Astrocyte (in vitro differentiated cells and primary cell): ENCODE measurements at regions not wholly inside any gene's neighbourhood (a gene's known extent, or its start where the extent isn't known, plus 50 kb on each side); places are given as distances from the start of the nearest gene placed in this dataset.

ENCODE experiments used
- DNase-seq: peaks from one replicate; pipeline ENCODE4 v3.0.0-alpha.2; 2010; ENCODE audit warnings: low read depth
- FAIRE-seq: peaks from 2 replicates; lab custom pipeline; 2011; peaks lifted over from hg19 to GRCh38; lab: Jason Lieb, UNC
- H2AFZ ChIP-seq: 2 replicates; pipeline ENCODE4 v1.6.0; 2012; ENCODE audit warnings: low read depth, low read length, inconsistent platforms
- H3K27ac ChIP-seq: 2 replicates; pipeline ENCODE4 v1.5.1; 2011; ENCODE audit warnings: low read depth, low read length, inconsistent platforms
- H3K27me3 ChIP-seq: 2 replicates; pipeline ENCODE4 v1.6.0; 2011; ENCODE audit warnings: low read length, inconsistent platforms; ENCODE audit not compliant: insufficient read depth
- H3K36me3 ChIP-seq: 2 replicates; pipeline ENCODE4 v1.5.1; 2011; ENCODE audit warnings: low read length, inconsistent platforms; ENCODE audit not compliant: insufficient read depth
- H3K4me1 ChIP-seq: 2 replicates; pipeline ENCODE4 v1.5.1; 2011; ENCODE audit warnings: low read length, inconsistent platforms; ENCODE audit not compliant: insufficient read depth
- H3K4me2 ChIP-seq: 2 replicates; pipeline ENCODE4 v1.6.0; 2012; ENCODE audit warnings: low read length, inconsistent platforms
- H3K4me3 ChIP-seq: 2 replicates; pipeline ENCODE4 v1.5.1; 2011; ENCODE audit warnings: low read depth, mild to moderate bottlenecking, low read length, inconsistent platforms; ENCODE audit not compliant: insufficient read depth
- H3K79me2 ChIP-seq: 2 replicates; pipeline ENCODE4 v1.6.0; 2012; ENCODE audit warnings: mild to moderate bottlenecking, low read length, inconsistent platforms; ENCODE audit not compliant: insufficient read depth
- H3K9ac ChIP-seq: 2 replicates; pipeline ENCODE4 v1.6.0; 2012; ENCODE audit warnings: mild to moderate bottlenecking, low read length, inconsistent platforms
- H3K9me3 ChIP-seq: 2 replicates; pipeline ENCODE4 v1.5.1; 2012; ENCODE audit warnings: low read depth, mild to moderate bottlenecking, low read length, inconsistent platforms; ENCODE audit not compliant: insufficient read depth
- H4K20me1 ChIP-seq: 2 replicates; pipeline ENCODE4 v1.6.0; 2012; ENCODE audit warnings: low read length, inconsistent platforms; ENCODE audit not compliant: insufficient read depth
- H3K27ac Mint-ChIP-seq: one replicate; pipeline ENCODE4 v1.8.0; 2021; ENCODE audit warnings: mild to moderate bottlenecking, mixed read lengths; ENCODE audit not compliant: unreplicated experiment
- H3K27me3 Mint-ChIP-seq: one replicate; pipeline ENCODE4 v1.8.0; 2021; ENCODE audit warnings: low read depth, mixed read lengths; ENCODE audit not compliant: unreplicated experiment
- H3K36me3 Mint-ChIP-seq: one replicate; pipeline ENCODE4 v1.8.0; 2021; ENCODE audit warnings: low read depth, mixed read lengths; ENCODE audit not compliant: unreplicated experiment
- H3K4me1 Mint-ChIP-seq: one replicate; pipeline ENCODE4 v1.8.0; 2021; ENCODE audit warnings: low read depth, mixed read lengths; ENCODE audit not compliant: unreplicated experiment
- H3K4me3 Mint-ChIP-seq: one replicate; pipeline ENCODE4 v1.8.0; 2021; ENCODE audit warnings: mild to moderate bottlenecking, moderate library complexity, mixed read lengths; ENCODE audit not compliant: unreplicated experiment
- H3K9me3 Mint-ChIP-seq: one replicate; pipeline ENCODE4 v1.8.0; 2021; ENCODE audit warnings: mild to moderate bottlenecking, mixed read lengths; ENCODE audit not compliant: unreplicated experiment
- EZH2 ChIP-seq: IDR thresholded peaks from 2 replicates; pipeline ENCODE4 v1.6.1; 2012; ENCODE audit warnings: mild to moderate bottlenecking, low read length, inconsistent platforms; ENCODE audit not compliant: insufficient read depth
- TF ChIP-seq, protein P1 (sequence below): IDR thresholded peaks from 2 replicates; pipeline ENCODE4 v1.5.1; 2011; ENCODE audit warnings: low read depth, mild to moderate bottlenecking, inconsistent platforms, low read length, moderate library complexity; ENCODE audit not compliant: insufficient read depth

- Mint-ChIP-seq H3K9me3 (peaks cover 3% of the 10 kb centered on the region), H3K4me1 (no peaks in the 10 kb centered on the region), H3K4me3 (no peak overlapping the region), H3K27me3 (no peaks in the 10 kb centered on the region), H3K27ac (no peak overlapping the region), H3K36me3 (no peaks in the 10 kb centered on the region)
- H3K9ac ChIP-seq, result no peak overlapping the region
- H3K79me2 ChIP-seq, result no peaks in the 10 kb centered on the region
- H3K9me3 ChIP-seq, result no peaks in the 10 kb centered on the region
- no peak overlapping the region for H2AFZ ChIP-seq
- no peak for DNase-seq
- no peak for TF ChIP-seq EZH2
- TF ChIP-seq, protein P1, sequence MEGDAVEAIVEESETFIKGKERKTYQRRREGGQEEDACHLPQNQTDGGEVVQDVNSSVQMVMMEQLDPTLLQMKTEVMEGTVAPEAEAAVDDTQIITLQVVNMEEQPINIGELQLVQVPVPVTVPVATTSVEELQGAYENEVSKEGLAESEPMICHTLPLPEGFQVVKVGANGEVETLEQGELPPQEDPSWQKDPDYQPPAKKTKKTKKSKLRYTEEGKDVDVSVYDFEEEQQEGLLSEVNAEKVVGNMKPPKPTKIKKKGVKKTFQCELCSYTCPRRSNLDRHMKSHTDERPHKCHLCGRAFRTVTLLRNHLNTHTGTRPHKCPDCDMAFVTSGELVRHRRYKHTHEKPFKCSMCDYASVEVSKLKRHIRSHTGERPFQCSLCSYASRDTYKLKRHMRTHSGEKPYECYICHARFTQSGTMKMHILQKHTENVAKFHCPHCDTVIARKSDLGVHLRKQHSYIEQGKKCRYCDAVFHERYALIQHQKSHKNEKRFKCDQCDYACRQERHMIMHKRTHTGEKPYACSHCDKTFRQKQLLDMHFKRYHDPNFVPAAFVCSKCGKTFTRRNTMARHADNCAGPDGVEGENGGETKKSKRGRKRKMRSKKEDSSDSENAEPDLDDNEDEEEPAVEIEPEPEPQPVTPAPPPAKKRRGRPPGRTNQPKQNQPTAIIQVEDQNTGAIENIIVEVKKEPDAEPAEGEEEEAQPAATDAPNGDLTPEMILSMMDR, result no peak
- H3K36me3 ChIP-seq, result no peaks in the 10 kb centered on the region
- no peak overlapping the region for H3K27ac ChIP-seq
- no peaks in the 10 kb centered on the region for H4K20me1 ChIP-seq
- no peaks in the 10 kb centered on the region for H3K4me1 ChIP-seq
- no peak overlapping the region for H3K4me3 ChIP-seq
- H3K4me2 ChIP-seq, result no peak overlapping the region
- no peak for FAIRE-seq
- no peaks in the 10 kb centered on the region for H3K27me3 ChIP-seq
Measured at GRCh38 chr2:18708203-18708715, 118.9 kb upstream of the NT5C1B start.

DNA sequence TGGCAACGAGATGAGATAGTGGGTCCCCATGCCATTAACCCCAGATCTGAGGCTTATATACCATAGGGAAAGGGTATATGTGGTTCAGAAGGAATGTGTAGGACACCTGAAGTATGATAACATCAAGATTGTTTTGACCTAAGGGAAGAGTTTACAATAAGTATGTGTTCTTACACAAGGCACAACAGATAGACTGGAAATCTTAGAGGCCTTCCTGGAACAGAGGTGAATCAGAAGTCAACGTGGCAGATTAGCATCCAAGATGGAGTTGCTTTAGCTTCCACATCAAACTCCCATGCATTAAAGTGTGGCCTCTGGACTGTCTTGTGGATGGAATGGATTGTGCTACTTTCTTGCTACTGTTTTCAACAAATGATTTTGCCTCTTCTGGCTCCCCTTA lies 116.6 kb upstream of the NT5C1B start:
- Histone ChIP-seq H2AFZ (no peak overlapping the region), H3K27me3 (no peaks in the 10 kb centered on the region), H3K36me3 (no peaks in the 10 kb centered on the region), H3K4me2 (no peak overlapping the region), H3K27ac (no peak overlapping the region), H3K4me3 (no peak overlapping the region), H3K4me1 (no peaks in the 10 kb centered on the region), H3K9me3 (no peaks in the 10 kb centered on the region), H3K79me2 (no peaks in the 10 kb centered on the region), H3K9ac (no peak overlapping the region), H4K20me1 (no peaks in the 10 kb centered on the region)
- H3K9me3 Mint-ChIP-seq, result no peaks in the 10 kb centered on the region
- H3K4me3 Mint-ChIP-seq, result no peak overlapping the region
- no peak for TF ChIP-seq EZH2
- TF ChIP-seq, protein P1, result no peak
- H3K27me3 Mint-ChIP-seq, result no peaks in the 10 kb centered on the region
- no peak for DNase-seq
- no peak overlapping the region for H3K27ac Mint-ChIP-seq
- H3K4me1 Mint-ChIP-seq, result peaks cover 4% of the 10 kb centered on the region
- no peak for FAIRE-seq
- H3K36me3 Mint-ChIP-seq, result no peaks in the 10 kb centered on the region

DNA sequence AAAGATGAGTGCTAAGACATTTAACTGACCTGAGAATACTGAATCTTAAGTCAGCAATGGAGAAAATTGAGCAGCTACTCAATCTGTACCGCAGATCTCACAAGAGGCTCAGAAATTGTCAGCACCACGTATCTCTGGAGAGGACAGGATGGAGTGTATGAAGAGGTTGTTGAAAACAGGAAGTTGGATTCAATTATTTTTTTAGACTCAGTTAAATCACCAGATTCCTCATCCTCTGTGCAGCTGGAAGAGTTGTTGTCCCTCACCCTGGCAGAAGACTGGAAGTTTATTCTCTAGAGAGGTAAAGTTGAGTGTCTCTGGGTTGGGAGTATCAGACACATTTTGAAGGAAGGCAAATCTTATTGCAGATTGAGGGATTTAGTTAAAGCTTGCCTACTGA lies 114.9 kb upstream of the NT5C1B start:
- H3K4me1 ChIP-seq, result no peaks in the 10 kb centered on the region
- peaks cover 4% of the 10 kb centered on the region for H3K4me1 Mint-ChIP-seq
- no peaks in the 10 kb centered on the region for H3K9me3 ChIP-seq
- H3K27me3 Mint-ChIP-seq, result no peaks in the 10 kb centered on the region
- H4K20me1 ChIP-seq, result no peaks in the 10 kb centered on the region
- no peak overlapping the region for H3K27ac ChIP-seq
- H3K36me3 ChIP-seq, result no peaks in the 10 kb centered on the region
- H3K27ac Mint-ChIP-seq, result no peak overlapping the region
- no peaks in the 10 kb centered on the region for H3K27me3 ChIP-seq
- H3K36me3 Mint-ChIP-seq, result no peaks in the 10 kb centered on the region
- H3K4me2 ChIP-seq, result no peak overlapping the region
- no peak for TF ChIP-seq EZH2
- TF ChIP-seq, protein P1, result no peak
- no peak overlapping the region for H3K4me3 ChIP-seq
- DNase-seq, result no peak
- no peak overlapping the region for H2AFZ ChIP-seq
- H3K79me2 ChIP-seq, result no peaks in the 10 kb centered on the region
- no peaks in the 10 kb centered on the region for H3K9me3 Mint-ChIP-seq
- no peak overlapping the region for H3K4me3 Mint-ChIP-seq
- FAIRE-seq, result no peak
- no peak overlapping the region for H3K9ac ChIP-seq
